Neural cell (in vitro differentiated cells): ENCODE measurements at regions not wholly inside any gene's neighbourhood (a gene's known extent, or its start where the extent isn't known, plus 50 kb on each side); places are given as distances from the start of the nearest gene placed in this dataset.

Experiments
- CTCF ChIP-seq: fragments of 450-650 bp; IDR thresholded peaks from 2 replicates; pipeline ENCODE4 v1.5.1; 2014; ENCODE audit warnings: antibody characterized with exemption, mild to moderate bottlenecking, moderate library complexity; ENCODE audit not compliant: poor library complexity, severe bottlenecking
- EZH2 ChIP-seq: fragments of 200-600, 300-800 bp; shearing (Covaris generic), sonication (generic); IDR thresholded peaks from 2 replicates; pipeline ENCODE4 v1.6.1; 2014; ENCODE audit warnings: antibody characterized with exemption, low read length, borderline replicate concordance, mild to moderate bottlenecking; ENCODE audit not compliant: insufficient read depth, poor library complexity, severe bottlenecking
- REST ChIP-seq: IDR thresholded peaks from 2 replicates; pipeline ENCODE4 v1.6.1; 2012; ENCODE audit warnings: borderline replicate concordance

- TF ChIP-seq EZH2 (no peak), CTCF (no peak), REST (no peak)
Measured at GRCh38 chr21:28489162-28489561, 503.5 kb downstream of the LTN1 start.
